ENCODE measurements at regions not wholly inside any gene's neighbourhood (a gene's known extent, or its start where the extent isn't known, plus 50 kb on each side); places are given as distances from the start of the nearest gene placed in this dataset.

- no peak for TF ChIP-seq POLR2AphosphoS5 (IDR thresholded peaks at IDR 0.05; ENCODE audit: low read depth, low read length)
- no peak for TF ChIP-seq CTCF (IDR thresholded peaks at IDR 0.05 in 2 of 3, conservative IDR thresholded peaks at IDR 0.05 in 1 of 3; ENCODE audit: borderline replicate concordance in 1 of 3, insufficient read depth in 1 of 3, low read depth in 2 of 3, low read length in 2 of 3)
- no peak for TF ChIP-seq RAD21 (IDR thresholded peaks at IDR 0.05; ENCODE audit: low read depth)
- no peak for TF ChIP-seq ZNF274 (IDR thresholded peaks at IDR 0.05; ENCODE audit: low read depth, low read length)
- no peak for TF ChIP-seq EZH2phosphoT487 (IDR thresholded peaks at IDR 0.05; ENCODE audit: borderline replicate concordance)
- TF ChIP-seq MAX (IDR thresholded peaks at IDR 0.05), result no peak
- no peak for TF ChIP-seq POLR2A (IDR thresholded peaks at IDR 0.05; ENCODE audit: borderline replicate concordance, extremely low read depth, insufficient read depth, insufficient read length)
- TF ChIP-seq EZH2 (IDR thresholded peaks at IDR 0.05), result no peak
- no peak for TF ChIP-seq ZBTB33 (IDR thresholded peaks at IDR 0.05; ENCODE audit: extremely low read depth, insufficient replicate concordance, low read length)
- TF ChIP-seq SIN3A (IDR thresholded peaks at IDR 0.05; ENCODE audit: low read depth), result no peak
- TF ChIP-seq JUND (IDR thresholded peaks at IDR 0.05), result no peak
- TF ChIP-seq ELF1 (IDR thresholded peaks at IDR 0.05; ENCODE audit: borderline replicate concordance, low read depth), result no peak
- peak; percentile 26 for TF ChIP-seq TCF7L2 (IDR thresholded peaks at IDR 0.05; ENCODE audit: borderline replicate concordance, extremely low read depth, insufficient read depth, insufficient read length)
Measured at GRCh38 chr11:36953976-36954375, 355.9 kb upstream of the RAG2 start.
